HEK293 (cell line): ENCODE measurements at regions not wholly inside any gene's neighbourhood (a gene's known extent, or its start where the extent isn't known, plus 50 kb on each side); places are given as distances from the start of the nearest gene placed in this dataset.

Source experiments
- CTCF ChIA-PET: fragments of 350-600 bp; formaldehyde crosslinking; extraction: SDS; loops from one replicate; lab custom pipeline; 2021; ENCODE audit warnings: antibody characterized with exemption; lab: Yijun Ruan, JAX
- POLR2A ChIA-PET: fragments of 300-600 bp; formaldehyde crosslinking; extraction: SDS; loops from one replicate; lab custom pipeline; 2020; ENCODE audit warnings: antibody characterized with exemption, inconsistent platforms; lab: Yijun Ruan, JAX
- H3K27ac ChIP-seq: fragments of 200-500 bp; sonication (Bioruptor generic); 2 replicates; pipeline ENCODE4 v1.5.1; 2014; ENCODE audit warnings: low read depth, low read length, control low read depth, inconsistent platforms; ENCODE audit errors: extremely low read depth
- H3K36me3 ChIP-seq, 2 experiments: fragments of 200-500 bp in 1 of 2; sonication (Bioruptor generic) in 1 of 2; 1 replicate in 1 of 2; 2 replicates in 1 of 2; pipeline ENCODE4 v1.5.1; 2014 to 2017; ENCODE audit warnings: inconsistent platforms in 2 of 2, low read length in 2 of 2; ENCODE audit not compliant: control insufficient read depth in 2 of 2, insufficient read depth in 1 of 2
- H3K4me1 ChIP-seq: fragments of 200-500 bp; sonication (Bioruptor generic); 2 replicates; pipeline ENCODE4 v1.5.1; 2014; ENCODE audit warnings: mild to moderate bottlenecking, low read length, inconsistent platforms; ENCODE audit not compliant: control insufficient read depth, insufficient read depth
- H3K4me3 ChIP-seq: 2 replicates; pipeline ENCODE4 v1.5.1; 2011; ENCODE audit warnings: low read depth, mild to moderate bottlenecking, control low read depth, low read length, moderate library complexity
- H3K9me3 ChIP-seq: fragments of 200-500 bp; sonication (Bioruptor generic); 2 replicates; pipeline ENCODE4 v1.5.1; 2014; ENCODE audit warnings: low read depth, low read length, inconsistent platforms; ENCODE audit not compliant: control insufficient read depth, insufficient read depth
- FEZF1 ChIP-seq: fragments of 450-650 bp; formaldehyde crosslinking; IDR thresholded peaks from 2 replicates; pipeline ENCODE4 v1.5.1; 2016; ENCODE audit warnings: missing biosample characterization, missing genetic modification characterization
- HOXD13 ChIP-seq: sonication (generic); formaldehyde crosslinking; IDR thresholded peaks from 2 replicates; pipeline ENCODE4 v1.8.0; 2022; ENCODE audit warnings: missing genetic modification reagents, borderline replicate concordance
- KLF1 ChIP-seq: fragments of 450-650 bp; formaldehyde crosslinking; IDR thresholded peaks from 2 replicates; pipeline ENCODE4 v1.5.1; 2016; ENCODE audit warnings: missing biosample characterization, missing genetic modification characterization
- MEIS1 ChIP-seq: sonication (generic); formaldehyde crosslinking; IDR thresholded peaks from 2 replicates; pipeline ENCODE4 v1.8.1; 2022; ENCODE audit warnings: missing genetic modification reagents, mild to moderate bottlenecking, borderline replicate concordance
- OSR2 ChIP-seq: fragments of 450-650 bp; formaldehyde crosslinking; IDR thresholded peaks from 2 replicates; pipeline ENCODE4 v1.5.1; 2016; ENCODE audit warnings: missing biosample characterization, missing genetic modification characterization
- SP2 ChIP-seq: fragments of 450-650 bp; formaldehyde crosslinking; IDR thresholded peaks from 2 replicates; pipeline ENCODE4 v1.5.1; 2016; ENCODE audit warnings: missing biosample characterization, missing genetic modification characterization
- SP3 ChIP-seq: fragments of 450-650 bp; formaldehyde crosslinking; IDR thresholded peaks from 2 replicates; pipeline ENCODE4 v1.5.1; 2016; ENCODE audit warnings: missing biosample characterization, missing genetic modification characterization
- WT1 ChIP-seq: fragments of 450-650 bp; formaldehyde crosslinking; IDR thresholded peaks from 2 replicates; pipeline ENCODE4 v1.5.1; 2016; ENCODE audit warnings: missing biosample characterization, missing genetic modification characterization
- YY2 ChIP-seq: fragments of 450-650 bp; formaldehyde crosslinking; IDR thresholded peaks from 2 replicates; pipeline ENCODE4 v1.5.1; 2016; ENCODE audit warnings: missing biosample characterization, missing genetic modification characterization
- ZBTB17 ChIP-seq: fragments of 450-650 bp; formaldehyde crosslinking; IDR thresholded peaks from 2 replicates; pipeline ENCODE4 v1.5.1; 2016; ENCODE audit warnings: missing biosample characterization, missing genetic modification characterization
- ZFP41 ChIP-seq: fragments of 450-650 bp; formaldehyde crosslinking; IDR thresholded peaks from 2 replicates; pipeline ENCODE4 v1.5.1; 2016; ENCODE audit warnings: missing biosample characterization, missing genetic modification characterization, borderline replicate concordance
- ZNF112 ChIP-seq: fragments of 450-650 bp; formaldehyde crosslinking; IDR thresholded peaks from 2 replicates; pipeline ENCODE4 v1.5.0; 2017; ENCODE audit warnings: missing biosample characterization, missing genetic modification characterization
- ZNF175 ChIP-seq: fragments of 450-650 bp; formaldehyde crosslinking; IDR thresholded peaks from 2 replicates; pipeline ENCODE4 v1.5.1; 2016; ENCODE audit warnings: missing biosample characterization, missing genetic modification characterization
- ZNF211 ChIP-seq: fragments of 450-650 bp; formaldehyde crosslinking; IDR thresholded peaks from 2 replicates; pipeline ENCODE4 v1.5.1; 2016; ENCODE audit warnings: low read depth, missing biosample characterization, missing genetic modification characterization
- ZNF266 ChIP-seq: fragments of 450-650 bp; formaldehyde crosslinking; IDR thresholded peaks from 2 replicates; pipeline ENCODE4 v1.5.1; 2016; ENCODE audit warnings: missing biosample characterization, missing genetic modification characterization, low read depth
- ZNF510 ChIP-seq: fragments of 450-650 bp; formaldehyde crosslinking; IDR thresholded peaks from 2 replicates; pipeline ENCODE4 v1.5.1; 2018; ENCODE audit warnings: mild to moderate bottlenecking, missing genetic modification characterization, missing biosample characterization; ENCODE audit not compliant: insufficient replicate concordance
- ZNF558 ChIP-seq: fragments of 450-650 bp; formaldehyde crosslinking; IDR thresholded peaks from 2 replicates; pipeline ENCODE4 v1.5.1; 2016; ENCODE audit warnings: missing biosample characterization, missing genetic modification characterization
- ZNF585B ChIP-seq: fragments of 450-650 bp; formaldehyde crosslinking; IDR thresholded peaks from 2 replicates; pipeline ENCODE4 v1.5.1; 2016; ENCODE audit warnings: missing biosample characterization, missing genetic modification characterization
- ZNF624 ChIP-seq: fragments of 450-650 bp; formaldehyde crosslinking; IDR thresholded peaks from 2 replicates; pipeline ENCODE4 v1.5.1; 2017; ENCODE audit warnings: missing biosample characterization, missing genetic modification characterization
- ZNF629 ChIP-seq: fragments of 450-650 bp; formaldehyde crosslinking; IDR thresholded peaks from 2 replicates; pipeline ENCODE4 v1.5.1; 2017; ENCODE audit warnings: missing biosample characterization, missing genetic modification characterization
- ZNF670 ChIP-seq: fragments of 450-650 bp; formaldehyde crosslinking; IDR thresholded peaks from 2 replicates; pipeline ENCODE4 v1.5.1; 2016; ENCODE audit warnings: missing biosample characterization, missing genetic modification characterization, low read depth
- ZNF776 ChIP-seq: fragments of 450-650 bp; formaldehyde crosslinking; IDR thresholded peaks from 2 replicates; pipeline ENCODE4 v1.5.0; 2017; ENCODE audit warnings: missing biosample characterization, missing genetic modification characterization, borderline replicate concordance
- TF ChIP-seq, protein P1 (sequence below): fragments of 450-650 bp; formaldehyde crosslinking; IDR thresholded peaks from 2 replicates; pipeline ENCODE4 v1.5.1; 2016; ENCODE audit warnings: missing biosample characterization, missing genetic modification characterization
- TF ChIP-seq, protein P2 (sequence below): fragments of 450-650 bp; formaldehyde crosslinking; IDR thresholded peaks from 2 replicates; pipeline ENCODE4 v1.5.1; 2017; ENCODE audit warnings: missing biosample characterization, missing genetic modification characterization
- TF ChIP-seq, protein P3 (sequence below): fragments of 450-650 bp; formaldehyde crosslinking; IDR thresholded peaks from 2 replicates; pipeline ENCODE4 v1.5.1; 2016; ENCODE audit warnings: missing biosample characterization, missing genetic modification characterization, borderline replicate concordance
- TF ChIP-seq, protein P4 (sequence below): fragments of 450-650 bp; formaldehyde crosslinking; IDR thresholded peaks from 2 replicates; pipeline ENCODE4 v1.5.1; 2017; ENCODE audit warnings: missing biosample characterization, missing genetic modification characterization
- TF ChIP-seq, protein P5 (sequence below): fragments of 450-650 bp; formaldehyde crosslinking; IDR thresholded peaks from 2 replicates; pipeline ENCODE4 v1.5.1; 2016; ENCODE audit warnings: missing biosample characterization, missing genetic modification characterization

DNA sequence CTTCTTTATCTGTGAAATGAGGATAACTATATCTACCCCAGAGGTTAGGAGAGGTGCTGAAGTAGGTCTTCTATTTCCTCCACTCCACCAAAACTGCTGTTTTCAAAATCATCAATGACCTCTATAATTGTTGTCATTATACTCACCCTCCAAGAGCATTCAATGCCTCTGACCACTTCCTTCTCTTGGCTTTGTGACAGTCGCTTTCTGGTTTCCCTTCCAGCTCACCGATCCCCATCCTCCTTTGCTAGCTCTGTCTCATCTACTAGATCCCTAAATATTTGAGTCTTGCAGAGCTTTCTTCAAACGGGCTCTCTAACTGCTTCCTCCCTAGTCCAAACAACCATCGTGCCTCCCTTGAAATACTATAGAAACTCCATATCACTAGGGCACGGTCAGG lies 153.5 kb downstream of the RPLP1 start (continued):
- TF ChIP-seq, protein P1, sequence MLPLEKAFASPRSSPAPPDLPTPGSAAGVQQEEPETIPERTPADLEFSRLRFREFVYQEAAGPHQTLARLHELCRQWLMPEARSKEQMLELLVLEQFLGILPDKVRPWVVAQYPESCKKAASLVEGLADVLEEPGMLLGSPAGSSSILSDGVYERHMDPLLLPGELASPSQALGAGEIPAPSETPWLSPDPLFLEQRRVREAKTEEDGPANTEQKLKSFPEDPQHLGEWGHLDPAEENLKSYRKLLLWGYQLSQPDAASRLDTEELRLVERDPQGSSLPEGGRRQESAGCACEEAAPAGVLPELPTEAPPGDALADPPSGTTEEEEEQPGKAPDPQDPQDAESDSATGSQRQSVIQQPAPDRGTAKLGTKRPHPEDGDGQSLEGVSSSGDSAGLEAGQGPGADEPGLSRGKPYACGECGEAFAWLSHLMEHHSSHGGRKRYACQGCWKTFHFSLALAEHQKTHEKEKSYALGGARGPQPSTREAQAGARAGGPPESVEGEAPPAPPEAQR (tag by site-specific recombination): no peak
- TF ChIP-seq FEZF1 (tag by site-specific recombination) (no peak), ZFP41 (tag by site-specific recombination) (no peak)

DNA sequence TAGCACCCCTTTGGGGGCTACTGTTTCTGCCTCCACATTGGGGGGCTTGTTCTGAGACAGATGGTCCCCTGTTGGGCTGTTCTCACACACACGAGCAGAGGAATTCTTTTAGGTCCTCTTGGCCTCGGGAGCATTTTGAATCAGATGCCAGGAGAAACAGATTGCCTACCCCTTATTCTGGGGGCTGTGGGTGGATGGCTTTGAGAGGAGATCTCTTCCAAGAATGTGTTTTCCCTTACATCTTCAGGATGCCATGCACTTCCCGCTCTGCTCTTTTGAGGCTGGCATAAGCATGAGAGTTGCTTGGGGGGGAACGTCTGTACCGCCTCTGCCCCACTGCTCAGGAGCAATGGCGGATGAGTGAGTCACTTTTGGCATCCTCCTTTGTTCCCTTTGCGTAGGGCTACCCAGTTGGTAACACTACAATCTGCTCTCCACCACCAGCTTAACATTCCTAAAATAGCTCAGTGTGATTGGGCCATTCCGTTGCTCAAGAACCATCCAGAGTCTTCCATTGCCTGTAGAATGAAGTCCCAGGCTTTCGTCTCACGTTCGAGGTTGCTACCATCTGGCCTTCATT lies 154.4 kb downstream of the RPLP1 start:
- ChIA-PET CTCF (no interaction called here), POLR2A (no interaction called here)
- no peaks in the 10 kb centered on the region for H3K9me3 ChIP-seq

DNA sequence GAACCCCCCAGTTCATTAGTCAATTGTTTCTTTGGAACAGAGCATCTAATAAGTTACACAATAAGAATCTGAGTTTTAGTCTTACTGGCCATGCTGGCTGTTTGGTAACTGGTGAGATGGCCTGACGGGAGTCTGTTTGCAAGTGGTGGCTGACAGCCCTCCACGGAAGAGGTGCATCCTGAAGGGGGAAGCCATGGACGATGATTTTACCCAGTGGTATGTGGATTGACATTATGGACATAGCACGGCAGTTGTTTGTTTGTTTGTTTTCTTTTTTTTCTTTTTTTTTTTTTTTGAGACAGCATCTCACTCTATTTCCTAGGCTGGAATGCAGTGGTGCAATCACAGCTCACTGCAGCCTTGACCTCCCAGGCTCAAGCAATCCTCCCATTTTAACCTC lies 156.0 kb downstream of the RPLP1 start:
- H3K36me3 ChIP-seq: no peaks in the 10 kb centered on the region
- ChIA-PET CTCF (interaction anchor here (1.0 kb wide), 1 partner anchor 14 kb away, joined by 3 read pairs; no protein-coding TSS in a partner anchor), POLR2A (no interaction called here)
- no peak overlapping the region for H3K27ac ChIP-seq
- no peaks in the 10 kb centered on the region for H3K4me1 ChIP-seq
- no peak for TF ChIP-seq ZNF266
- TF ChIP-seq, protein P2, sequence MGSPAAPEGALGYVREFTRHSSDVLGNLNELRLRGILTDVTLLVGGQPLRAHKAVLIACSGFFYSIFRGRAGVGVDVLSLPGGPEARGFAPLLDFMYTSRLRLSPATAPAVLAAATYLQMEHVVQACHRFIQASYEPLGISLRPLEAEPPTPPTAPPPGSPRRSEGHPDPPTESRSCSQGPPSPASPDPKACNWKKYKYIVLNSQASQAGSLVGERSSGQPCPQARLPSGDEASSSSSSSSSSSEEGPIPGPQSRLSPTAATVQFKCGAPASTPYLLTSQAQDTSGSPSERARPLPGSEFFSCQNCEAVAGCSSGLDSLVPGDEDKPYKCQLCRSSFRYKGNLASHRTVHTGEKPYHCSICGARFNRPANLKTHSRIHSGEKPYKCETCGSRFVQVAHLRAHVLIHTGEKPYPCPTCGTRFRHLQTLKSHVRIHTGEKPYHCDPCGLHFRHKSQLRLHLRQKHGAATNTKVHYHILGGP (tag by site-specific recombination): no peak
- TF ChIP-seq SP3 (tag by site-specific recombination): no peak
- TF ChIP-seq OSR2 (tag by site-specific recombination): no peak
- no peak for TF ChIP-seq ZNF776 (tag by site-specific recombination)
- TF ChIP-seq ZNF670 (tag by site-specific recombination): no peak
- no peak for TF ChIP-seq KLF1 (tag by site-specific recombination)
- TF ChIP-seq, protein P3, sequence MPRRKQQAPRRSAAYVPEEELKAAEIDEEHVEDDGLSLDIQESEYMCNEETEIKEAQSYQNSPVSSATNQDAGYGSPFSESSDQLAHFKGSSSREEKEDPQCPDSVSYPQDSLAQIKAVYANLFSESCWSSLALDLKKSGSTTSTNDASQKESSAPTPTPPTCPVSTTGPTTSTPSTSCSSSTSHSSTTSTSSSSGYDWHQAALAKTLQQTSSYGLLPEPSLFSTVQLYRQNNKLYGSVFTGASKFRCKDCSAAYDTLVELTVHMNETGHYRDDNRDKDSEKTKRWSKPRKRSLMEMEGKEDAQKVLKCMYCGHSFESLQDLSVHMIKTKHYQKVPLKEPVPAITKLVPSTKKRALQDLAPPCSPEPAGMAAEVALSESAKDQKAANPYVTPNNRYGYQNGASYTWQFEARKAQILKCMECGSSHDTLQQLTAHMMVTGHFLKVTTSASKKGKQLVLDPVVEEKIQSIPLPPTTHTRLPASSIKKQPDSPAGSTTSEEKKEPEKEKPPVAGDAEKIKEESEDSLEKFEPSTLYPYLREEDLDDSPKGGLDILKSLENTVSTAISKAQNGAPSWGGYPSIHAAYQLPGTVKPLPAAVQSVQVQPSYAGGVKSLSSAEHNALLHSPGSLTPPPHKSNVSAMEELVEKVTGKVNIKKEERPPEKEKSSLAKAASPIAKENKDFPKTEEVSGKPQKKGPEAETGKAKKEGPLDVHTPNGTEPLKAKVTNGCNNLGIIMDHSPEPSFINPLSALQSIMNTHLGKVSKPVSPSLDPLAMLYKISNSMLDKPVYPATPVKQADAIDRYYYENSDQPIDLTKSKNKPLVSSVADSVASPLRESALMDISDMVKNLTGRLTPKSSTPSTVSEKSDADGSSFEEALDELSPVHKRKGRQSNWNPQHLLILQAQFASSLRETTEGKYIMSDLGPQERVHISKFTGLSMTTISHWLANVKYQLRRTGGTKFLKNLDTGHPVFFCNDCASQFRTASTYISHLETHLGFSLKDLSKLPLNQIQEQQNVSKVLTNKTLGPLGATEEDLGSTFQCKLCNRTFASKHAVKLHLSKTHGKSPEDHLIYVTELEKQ (tag by site-specific recombination): no peak
- no peak for TF ChIP-seq HOXD13 (CRISPR knock-in tag)
- TF ChIP-seq, protein P4, sequence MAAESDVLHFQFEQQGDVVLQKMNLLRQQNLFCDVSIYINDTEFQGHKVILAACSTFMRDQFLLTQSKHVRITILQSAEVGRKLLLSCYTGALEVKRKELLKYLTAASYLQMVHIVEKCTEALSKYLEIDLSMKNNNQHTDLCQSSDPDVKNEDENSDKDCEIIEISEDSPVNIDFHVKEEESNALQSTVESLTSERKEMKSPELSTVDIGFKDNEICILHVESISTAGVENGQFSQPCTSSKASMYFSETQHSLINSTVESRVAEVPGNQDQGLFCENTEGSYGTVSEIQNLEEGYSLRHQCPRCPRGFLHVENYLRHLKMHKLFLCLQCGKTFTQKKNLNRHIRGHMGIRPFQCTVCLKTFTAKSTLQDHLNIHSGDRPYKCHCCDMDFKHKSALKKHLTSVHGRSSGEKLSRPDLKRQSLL: no peak
- TF ChIP-seq YY2 (tag by site-specific recombination): no peak
- TF ChIP-seq MEIS1 (CRISPR knock-in tag): no peak
- no peak for TF ChIP-seq WT1 (tag by site-specific recombination)
- TF ChIP-seq ZBTB17: no peak
- no peak for TF ChIP-seq ZNF175 (tag by site-specific recombination)
- H3K4me3 ChIP-seq: no peak overlapping the region
- no peaks in the 10 kb centered on the region for H3K9me3 ChIP-seq

More for the DNA sequence above, 154.4 kb downstream of the RPLP1 start:
- no peaks in the 10 kb centered on the region for H3K36me3 ChIP-seq
- H3K4me3 ChIP-seq: no peak overlapping the region
- no peak for TF ChIP-seq ZNF211 (tag by site-specific recombination)
- no peak for TF ChIP-seq KLF1 (tag by site-specific recombination)
- TF ChIP-seq OSR2 (tag by site-specific recombination): no peak
- TF ChIP-seq ZNF558 (tag by site-specific recombination): no peak
- TF ChIP-seq ZNF629 (tag by site-specific recombination): no peak
- TF ChIP-seq ZNF510 (tag by site-specific recombination): no peak
- TF ChIP-seq, protein P5, sequence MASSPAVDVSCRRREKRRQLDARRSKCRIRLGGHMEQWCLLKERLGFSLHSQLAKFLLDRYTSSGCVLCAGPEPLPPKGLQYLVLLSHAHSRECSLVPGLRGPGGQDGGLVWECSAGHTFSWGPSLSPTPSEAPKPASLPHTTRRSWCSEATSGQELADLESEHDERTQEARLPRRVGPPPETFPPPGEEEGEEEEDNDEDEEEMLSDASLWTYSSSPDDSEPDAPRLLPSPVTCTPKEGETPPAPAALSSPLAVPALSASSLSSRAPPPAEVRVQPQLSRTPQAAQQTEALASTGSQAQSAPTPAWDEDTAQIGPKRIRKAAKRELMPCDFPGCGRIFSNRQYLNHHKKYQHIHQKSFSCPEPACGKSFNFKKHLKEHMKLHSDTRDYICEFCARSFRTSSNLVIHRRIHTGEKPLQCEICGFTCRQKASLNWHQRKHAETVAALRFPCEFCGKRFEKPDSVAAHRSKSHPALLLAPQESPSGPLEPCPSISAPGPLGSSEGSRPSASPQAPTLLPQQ (tag by site-specific recombination): no peak
- no peak for TF ChIP-seq ZNF112 (tag by site-specific recombination)
- TF ChIP-seq ZNF624: no peak
- no peak for TF ChIP-seq ZNF585B (tag by site-specific recombination)
- no peak for TF ChIP-seq SP2 (tag by site-specific recombination)
- no peaks in the 10 kb centered on the region for H3K4me1 ChIP-seq
- H3K27ac ChIP-seq: no peak overlapping the region
